Epithelial cell of prostate (primary cell): ENCODE measurements at regions not wholly inside any gene's neighbourhood (a gene's known extent, or its start where the extent isn't known, plus 50 kb on each side); places are given as distances from the start of the nearest gene placed in this dataset.
"Not testable (repeated sequence)": the region's sequence is repeated elsewhere in the genome, so short reads cannot be mapped to it uniquely, and the experiment has no call there.

Source experiments
- DNase-seq: peaks from one replicate; pipeline ENCODE4 v3.0.0-alpha.2; 2011; ENCODE audit warnings: low read depth, low spot score
- H3K27ac ChIP-seq: fragments of 450-650 bp; 2 replicates; pipeline ENCODE4 v1.5.1; 2017; ENCODE audit warnings: mild to moderate bottlenecking

DNA sequence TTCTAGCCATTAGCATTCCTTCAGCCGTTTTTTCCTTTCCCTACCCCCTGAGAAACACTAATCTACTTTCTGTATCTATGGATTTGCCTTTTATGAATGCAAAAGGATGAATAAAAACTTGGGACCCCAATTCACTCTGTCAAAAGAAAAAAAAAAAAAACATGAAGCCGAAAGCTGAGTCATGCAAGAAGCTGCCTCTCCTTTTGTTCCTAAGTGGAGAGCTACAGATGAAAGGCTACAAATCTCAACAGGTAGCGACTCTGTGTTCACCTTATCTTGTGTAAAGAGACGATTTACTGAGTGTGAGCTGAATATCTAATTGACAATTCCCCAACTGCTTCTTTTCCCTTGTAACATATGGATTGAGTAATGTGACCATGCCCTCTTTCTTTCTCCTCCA lies 1072.8 kb downstream of the UQCRFS1 start:
- no peak overlapping the region for H3K27ac ChIP-seq
- DNase-seq, result no peak

DNA sequence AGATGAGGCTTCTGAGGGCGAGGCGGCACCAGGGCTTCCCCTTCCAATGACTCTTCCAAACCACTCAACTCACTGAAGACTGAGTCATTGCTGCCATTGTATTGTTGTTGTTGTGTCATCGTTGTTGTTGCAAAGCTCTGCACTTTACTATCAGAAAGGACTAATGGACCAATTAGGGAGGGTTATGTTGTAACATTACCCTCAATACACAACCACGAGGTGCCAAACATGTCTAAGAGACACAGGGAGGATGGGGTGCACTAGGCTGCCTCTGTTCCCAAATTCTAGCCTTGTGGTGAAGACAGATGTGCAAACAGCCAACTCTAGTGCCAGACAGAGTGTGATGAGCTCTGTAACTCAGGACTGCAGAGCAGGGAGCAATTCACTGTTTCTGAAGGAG lies 1075.2 kb downstream of the UQCRFS1 start:
- H3K27ac ChIP-seq, result no peak overlapping the region
- DNase-seq, result no peak

DNA sequence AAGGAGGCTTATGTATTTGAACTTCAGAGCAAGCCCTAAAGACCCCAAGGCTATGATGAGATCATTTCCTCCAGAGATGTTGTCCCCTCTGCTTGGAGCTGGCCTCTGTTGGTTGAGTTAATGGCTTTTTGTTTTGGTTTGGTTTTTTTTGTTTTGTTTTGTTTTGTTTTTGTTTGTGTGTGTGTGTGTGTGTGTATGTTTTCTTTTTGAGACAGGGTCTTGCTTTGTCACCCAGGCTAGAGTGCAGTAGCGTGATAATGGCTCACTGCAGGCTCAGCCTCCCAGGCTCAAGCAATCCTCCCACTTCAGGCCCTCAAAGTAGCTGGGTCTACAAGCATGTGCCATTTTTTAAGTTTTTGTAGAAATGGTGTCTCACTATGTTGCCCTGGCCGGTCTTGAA lies 1076.2 kb downstream of the UQCRFS1 start:
- no peak overlapping the region for H3K27ac ChIP-seq
- DNase-seq, result no peak

DNA sequence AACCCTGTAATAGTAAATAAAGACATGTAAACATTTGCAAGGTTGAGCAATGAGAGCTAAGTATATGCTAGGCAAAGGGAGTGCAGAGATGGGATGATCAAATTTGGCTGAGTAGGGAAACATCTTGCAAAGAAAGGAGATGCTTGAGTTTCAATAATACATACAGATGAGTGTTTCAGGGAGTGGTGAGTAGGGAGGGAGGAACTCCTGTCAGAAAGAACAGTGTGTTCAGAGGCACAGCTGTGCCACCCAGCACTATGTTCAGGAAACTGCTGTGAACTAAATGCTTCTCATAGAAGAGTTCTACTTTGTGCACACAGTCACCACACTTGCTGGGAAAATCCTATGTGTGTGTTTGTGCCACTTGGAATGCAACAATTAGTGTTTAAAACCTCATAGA lies 1077.1 kb downstream of the UQCRFS1 start:
- no peak overlapping the region for H3K27ac ChIP-seq
- no peak for DNase-seq

DNA sequence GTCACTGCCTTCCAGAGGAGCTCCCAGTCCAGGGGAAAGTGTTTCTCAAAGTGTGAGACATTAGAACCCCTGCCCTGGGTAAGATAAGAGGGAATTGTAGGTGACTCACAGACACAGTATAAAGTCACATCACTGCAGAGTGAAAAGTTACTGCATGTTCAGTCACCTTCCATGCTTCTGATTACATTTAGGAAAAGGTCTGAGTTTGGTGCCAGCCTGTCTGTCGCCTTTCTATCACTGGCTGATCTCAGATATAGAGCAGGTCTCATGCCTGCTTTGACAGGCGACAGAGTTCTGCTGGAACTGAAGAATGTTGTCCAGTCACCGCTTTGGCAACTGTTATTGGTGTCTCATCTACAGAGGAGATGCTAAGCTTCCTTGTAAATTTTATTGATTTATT lies 1078.6 kb downstream of the UQCRFS1 start:
- no peak overlapping the region for H3K27ac ChIP-seq
- no peak for DNase-seq

DNA sequence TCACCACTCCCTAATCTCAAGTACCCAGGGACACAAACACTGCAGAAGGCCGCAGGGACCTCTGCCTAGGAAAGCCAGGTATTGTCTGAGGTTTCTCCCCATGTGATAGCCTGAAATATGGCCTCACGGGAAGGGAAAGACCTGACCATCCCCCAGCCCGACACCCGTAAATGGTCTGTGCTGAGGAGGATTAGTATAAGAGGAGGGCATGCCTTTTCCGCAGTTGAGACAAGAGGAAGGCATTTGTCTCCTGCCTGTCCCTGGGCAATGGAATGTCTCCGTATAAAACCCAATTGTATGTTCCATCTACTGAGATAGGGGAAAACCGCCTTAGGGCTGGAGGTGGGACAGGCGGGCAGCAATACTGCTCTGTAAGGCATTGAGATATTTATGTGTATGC lies 1082.1 kb downstream of the UQCRFS1 start:
- not testable (repeated sequence) for DNase-seq

DNA sequence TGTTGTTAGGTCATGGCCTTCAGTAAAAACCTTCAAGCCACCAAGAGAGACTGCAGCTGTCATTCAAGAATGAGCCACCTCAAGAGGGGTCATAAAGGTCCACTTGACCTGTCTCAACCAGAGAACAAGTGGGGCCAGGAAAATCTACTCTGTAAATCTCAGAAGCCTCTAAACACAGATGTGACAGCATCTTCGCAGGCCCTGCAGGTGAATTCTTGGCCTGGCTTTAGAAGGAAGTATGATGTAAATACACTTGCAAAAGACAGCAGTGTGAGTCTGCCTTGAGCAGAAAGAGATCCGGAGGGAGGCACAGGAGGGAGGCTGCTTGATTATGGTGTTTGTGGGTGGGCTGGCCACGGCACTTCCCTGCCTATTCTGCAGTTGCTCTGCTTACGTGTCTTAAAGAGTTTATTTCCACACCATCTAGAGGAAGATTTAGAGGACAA lies 1082.9 kb downstream of the UQCRFS1 start:
- no peak overlapping the region for H3K27ac ChIP-seq
- no peak for DNase-seq

More for the DNA sequence above, 1082.1 kb downstream of the UQCRFS1 start:
- not testable (repeated sequence) for H3K27ac ChIP-seq

DNA sequence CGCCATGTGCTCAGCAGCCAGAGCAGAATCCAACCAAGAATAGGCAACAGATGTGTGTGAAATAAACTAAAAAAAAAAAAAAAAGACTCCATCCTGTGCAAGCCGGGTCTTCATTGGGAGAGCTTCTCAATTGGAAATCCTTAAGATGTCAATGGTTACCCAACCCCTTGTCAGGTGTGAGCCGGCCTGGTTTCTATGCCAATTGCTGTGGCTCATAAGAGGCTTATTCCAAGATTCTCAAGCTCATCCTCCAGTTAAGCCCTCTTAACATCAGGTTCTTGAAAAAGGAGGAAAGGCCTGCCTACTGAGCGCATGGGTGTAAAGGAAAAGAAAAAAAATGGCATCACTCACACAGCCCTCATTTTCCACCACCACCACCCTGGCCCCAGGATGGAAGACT lies 1084.6 kb downstream of the UQCRFS1 start:
- DNase-seq, result no peak
- no peak overlapping the region for H3K27ac ChIP-seq

DNA sequence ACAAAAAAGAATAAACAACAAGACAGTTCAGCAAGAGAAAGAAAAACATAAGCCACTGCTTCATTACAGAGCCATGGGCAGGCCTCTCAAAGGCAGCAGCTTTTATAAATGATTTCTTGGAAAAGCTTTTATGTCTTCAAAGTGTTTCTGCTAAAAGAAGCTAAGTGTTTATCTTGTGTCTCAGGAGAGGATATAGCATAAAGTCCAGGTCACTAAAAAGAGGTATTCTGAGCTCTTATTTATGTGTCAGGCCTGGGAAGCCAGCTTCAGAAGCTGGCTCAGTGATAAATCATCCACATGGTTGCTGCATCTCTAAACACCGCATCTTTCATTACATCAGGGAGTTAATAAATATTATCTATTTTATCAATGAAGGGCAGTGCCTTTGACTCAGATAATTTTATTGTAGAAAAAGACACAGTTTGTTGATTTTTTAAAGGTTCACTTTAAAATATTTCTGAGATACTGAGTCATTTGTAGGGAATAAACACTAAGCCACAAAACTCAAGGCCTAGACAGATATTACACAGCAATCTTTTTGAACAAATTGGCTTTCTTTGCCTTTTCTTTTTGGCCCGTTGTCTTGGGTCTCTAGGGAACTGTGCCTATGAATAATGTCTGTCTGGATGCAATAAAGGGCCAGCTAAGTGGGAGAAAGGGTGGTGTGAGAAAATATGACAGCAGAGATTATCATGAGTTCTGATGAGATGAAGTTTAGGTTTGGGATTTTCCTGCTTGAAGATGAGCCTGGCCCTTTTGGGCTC lies 1086.6 kb downstream of the UQCRFS1 start:
- no peak overlapping the region for H3K27ac ChIP-seq
- DNase-seq, result no peak

DNA sequence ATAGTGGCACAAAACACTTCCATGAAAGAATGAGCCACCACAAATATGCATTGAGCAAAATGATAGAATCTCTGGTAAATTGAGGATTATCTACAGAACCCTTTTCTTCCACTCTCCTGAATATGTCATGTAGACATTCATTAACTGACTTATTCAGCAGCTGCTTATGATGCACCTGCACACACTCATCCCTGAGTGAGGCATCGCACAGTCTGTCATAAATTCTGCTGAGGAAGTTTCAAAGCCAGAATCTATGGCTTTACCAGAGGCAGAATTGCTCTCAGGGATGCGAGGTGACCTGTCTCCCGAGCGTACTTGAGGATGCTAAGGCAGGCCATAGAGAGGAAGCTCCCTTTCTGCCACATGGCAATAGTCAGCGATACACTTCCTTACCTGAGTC lies 1090.2 kb downstream of the UQCRFS1 start:
- no peak overlapping the region for H3K27ac ChIP-seq
- DNase-seq, result no peak

DNA sequence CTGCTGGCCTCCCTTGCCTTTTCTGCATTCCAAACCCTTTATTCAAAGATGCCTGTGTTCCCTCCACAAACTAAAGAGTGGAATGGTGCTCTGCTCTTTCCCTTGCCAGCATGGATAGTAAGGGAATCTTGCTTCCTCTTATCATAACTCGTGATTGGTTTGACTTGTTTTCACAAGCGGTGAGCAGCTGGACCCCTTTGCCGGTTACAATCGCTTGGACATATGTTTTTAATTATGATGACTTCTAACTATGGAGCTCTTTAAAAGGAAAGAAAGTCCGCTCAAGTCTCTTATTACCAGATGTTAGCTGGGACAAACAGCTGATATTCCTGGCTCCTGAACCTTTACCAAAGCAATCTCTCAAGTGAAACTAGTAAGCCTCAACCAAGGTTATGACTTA lies 1094.7 kb downstream of the UQCRFS1 start:
- no peak overlapping the region for H3K27ac ChIP-seq
- DNase-seq, result no peak

DNA sequence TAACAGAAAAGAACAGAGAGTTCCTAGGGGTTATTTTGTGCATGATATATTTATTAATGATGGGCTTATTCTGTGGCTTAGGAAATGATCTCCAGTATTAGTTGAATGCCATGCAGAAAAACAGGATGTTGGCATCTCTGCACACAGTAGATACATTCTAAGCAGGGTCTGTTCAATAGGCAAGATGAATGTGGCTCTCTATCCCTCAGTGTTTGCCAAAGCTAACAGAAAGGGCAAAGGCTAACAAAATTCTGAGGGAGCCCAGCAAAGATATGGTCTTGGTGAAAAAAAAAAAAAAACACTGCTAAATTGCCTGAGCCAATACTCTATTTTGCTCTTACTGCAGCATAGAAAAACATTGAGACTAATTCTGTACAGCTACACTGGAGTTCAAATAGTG lies 1095.8 kb downstream of the UQCRFS1 start:
- H3K27ac ChIP-seq, result no peak overlapping the region
- no peak for DNase-seq

DNA sequence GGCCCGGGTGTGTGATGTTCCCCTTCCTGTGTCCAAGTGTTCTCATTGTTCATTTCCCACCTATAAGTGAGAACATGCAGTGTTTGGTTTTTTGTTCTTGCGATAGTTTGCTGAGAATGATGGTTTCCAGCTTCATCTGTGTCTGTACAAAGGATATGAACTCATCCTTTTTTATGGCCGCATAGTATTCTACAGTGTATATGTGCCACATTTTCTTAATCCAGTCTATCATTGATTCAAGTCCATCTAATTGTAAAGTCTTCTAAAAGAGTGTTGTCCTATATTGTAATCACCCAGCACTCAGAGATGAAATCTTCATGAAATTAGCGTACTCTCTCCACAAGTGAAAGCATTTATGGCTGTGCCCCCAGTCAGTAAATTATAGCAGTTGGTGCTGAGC lies 1096.6 kb downstream of the UQCRFS1 start:
- not testable (repeated sequence) for H3K27ac ChIP-seq, DNase-seq

DNA sequence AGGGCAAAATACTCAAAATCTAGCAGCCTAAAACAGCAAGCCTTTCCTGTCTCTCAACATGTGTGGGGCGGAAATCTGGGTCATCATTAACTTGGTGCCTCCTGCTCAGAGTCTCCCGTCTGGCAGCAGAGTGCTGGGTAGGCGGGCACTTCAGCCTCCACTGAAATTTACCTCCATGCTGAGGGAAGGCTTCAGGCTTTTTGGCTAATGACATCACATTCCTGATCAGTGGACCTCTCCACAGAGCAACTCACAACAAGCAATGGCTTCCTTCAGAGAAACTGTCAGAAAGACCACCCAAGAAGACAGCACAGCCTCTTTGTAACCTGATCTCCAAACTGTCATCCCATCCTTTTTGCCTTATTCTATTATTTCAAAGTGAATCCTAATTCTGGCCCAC lies 1109.0 kb downstream of the UQCRFS1 start:
- no peak for DNase-seq
- H3K27ac ChIP-seq, result no peak overlapping the region

DNA sequence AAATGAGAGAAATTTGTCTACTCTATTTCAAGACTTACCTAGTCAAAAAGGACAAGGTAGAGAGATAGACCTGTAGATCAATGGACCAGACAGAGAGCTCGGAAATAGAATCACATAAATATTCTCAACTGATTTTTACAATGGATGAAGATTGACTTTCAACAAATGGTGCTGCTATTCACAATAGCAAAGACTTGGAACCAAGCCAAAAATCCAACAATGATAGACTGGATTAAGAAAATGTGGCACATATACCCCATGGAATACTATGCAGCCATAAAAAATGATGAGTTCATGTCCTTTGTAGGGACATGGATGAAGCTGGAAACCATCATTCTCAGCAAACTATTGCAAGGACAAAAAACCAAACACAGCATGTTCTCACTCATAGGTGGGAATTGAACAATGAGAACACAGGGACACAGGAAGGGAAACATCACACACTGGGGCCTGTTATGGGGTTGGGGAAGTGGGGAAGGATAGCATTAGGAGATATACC lies 1128.2 kb downstream of the UQCRFS1 start:
- not testable (repeated sequence) for DNase-seq, H3K27ac ChIP-seq

DNA sequence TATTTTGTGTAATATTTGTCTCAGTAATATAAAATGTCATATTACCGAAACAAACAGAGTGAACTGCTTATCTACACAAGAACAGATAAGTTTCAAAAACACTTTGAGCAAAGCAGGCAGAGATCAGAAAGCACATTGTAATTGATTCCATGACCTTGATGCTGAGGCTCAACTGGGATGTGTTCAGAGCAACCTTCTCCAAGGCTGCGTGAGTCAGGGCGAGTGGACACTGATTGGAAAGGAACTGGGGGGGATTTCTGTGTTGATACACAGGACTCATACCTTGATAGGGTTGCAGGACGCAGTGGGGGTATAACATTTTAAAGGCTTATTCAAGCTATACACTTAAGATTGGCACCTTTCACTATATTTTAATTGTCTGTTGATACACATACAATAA lies 1136.3 kb downstream of the UQCRFS1 start:
- no peak overlapping the region for H3K27ac ChIP-seq
- no peak for DNase-seq

DNA sequence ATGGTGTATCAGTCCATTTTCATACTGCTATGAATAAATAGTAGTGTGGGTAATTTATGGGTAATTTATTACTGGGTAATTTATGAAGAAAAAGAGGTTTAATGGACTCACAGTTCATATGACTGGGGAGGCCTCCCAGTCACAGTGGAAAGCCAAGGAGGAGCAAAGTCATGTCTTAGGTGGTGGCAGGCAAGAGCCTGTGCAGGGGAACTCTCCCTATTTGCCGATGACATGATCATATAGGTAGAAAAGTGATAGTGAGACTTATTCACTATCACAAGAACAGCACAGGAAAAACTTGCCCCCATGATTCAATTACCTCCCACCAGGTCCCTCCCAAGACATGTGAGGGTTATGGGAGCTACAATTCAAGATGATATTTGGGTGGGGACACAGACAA lies 1137.7 kb downstream of the UQCRFS1 start:
- H3K27ac ChIP-seq, result no peak overlapping the region
- DNase-seq, result no peak

DNA sequence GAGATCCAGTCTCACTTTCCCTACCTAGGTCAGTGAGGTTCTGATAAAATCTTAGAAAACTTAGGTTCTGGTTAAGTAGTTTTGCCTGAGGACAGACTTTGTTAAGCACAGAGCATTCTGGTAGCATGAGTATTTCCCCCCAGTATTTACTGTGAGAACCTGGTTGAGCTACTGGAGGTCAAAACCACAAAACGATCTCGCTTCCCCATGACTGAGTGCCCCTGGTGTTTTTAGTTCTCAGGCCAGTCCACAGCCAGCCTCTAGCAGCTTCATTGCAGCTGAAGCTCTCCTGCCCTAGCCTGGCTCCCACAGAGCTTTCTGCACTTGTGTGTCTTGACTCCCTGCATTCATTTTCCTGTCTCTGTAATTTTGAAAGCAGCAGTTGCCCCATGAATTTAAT lies 1138.2 kb downstream of the UQCRFS1 start:
- no peak overlapping the region for H3K27ac ChIP-seq
- no peak for DNase-seq

DNA sequence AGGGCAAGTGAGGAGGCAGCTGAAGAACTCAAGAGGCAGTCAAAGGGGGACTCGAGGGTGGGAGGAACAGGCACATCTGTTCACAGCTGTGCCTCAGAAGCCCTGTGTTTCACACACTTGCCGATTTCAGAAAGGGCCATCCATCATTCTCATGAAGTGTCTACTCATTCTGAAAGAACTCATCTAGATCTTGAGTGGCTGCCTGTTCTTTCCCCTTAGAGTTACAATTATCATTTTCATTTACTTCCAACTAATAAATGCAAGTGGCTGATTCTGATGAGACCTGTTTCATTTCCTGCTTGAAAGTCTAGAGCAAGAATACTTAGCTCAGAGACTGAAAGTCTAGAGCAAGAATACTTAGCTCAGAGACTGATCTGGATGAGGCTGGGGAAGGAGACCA lies 1145.1 kb downstream of the UQCRFS1 start:
- no peak for DNase-seq
- H3K27ac ChIP-seq, result no peak overlapping the region

DNA sequence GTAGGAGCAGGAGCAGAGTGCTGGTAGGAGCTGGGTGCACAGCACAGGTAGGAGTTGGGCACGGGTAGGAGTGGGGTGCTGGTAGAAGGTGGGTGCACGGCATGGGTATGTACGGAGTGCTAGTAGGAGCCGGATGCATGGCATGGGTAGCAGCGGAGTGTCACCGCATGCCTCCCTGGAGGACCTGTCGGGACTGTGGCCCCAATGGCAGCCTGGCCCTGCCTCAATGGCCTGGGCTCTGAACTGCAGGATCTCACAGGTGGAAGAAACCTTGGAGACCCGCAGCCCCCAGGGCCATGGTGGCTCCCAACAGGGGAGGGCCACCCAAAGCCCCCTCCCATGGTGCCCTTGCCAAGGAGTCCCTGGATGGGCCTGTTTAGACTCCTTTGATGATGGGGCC lies 1146.0 kb downstream of the UQCRFS1 start:
- no peak for DNase-seq

DNA sequence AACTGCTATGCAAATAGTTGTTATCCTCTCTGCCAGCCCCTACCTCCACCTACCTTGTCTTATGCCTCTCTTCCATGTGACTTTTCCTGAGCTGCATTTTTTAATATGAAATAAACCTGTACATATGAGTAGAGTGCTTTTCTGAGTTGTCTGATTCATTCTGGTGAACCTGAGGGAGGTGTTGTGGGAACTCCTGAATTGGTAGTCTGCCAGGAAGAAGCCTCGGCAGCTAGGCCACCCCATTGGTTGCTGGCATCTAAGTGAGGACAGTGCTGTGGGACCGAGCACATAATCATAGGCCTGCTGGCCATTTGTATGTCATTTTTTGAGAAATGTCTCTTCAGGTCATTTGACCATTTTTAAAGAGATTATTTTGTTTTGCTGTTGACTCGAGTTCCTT lies 1146.8 kb downstream of the UQCRFS1 start:
- H3K27ac ChIP-seq, result no peak overlapping the region
- no peak for DNase-seq

More for the DNA sequence above, 1146.0 kb downstream of the UQCRFS1 start:
- no peak overlapping the region for H3K27ac ChIP-seq

DNA sequence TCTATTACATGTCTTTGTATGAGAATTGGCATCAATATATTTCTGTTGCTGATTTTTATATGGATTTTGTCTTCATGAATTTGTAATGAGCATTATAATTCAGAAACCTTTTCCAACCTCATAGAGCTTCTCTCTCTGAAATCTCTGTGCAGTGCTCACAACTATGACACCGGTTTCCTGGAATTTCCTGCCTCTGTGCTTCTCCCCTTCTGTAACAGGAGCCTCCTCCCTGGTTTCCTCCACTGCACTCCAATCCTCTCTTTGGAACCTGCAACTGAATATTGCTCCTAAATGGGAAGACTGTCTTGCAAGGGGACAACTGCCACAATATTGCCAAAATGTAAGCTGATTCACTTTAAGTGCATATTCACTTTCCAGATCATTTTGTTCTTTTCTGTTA lies 1147.9 kb downstream of the UQCRFS1 start:
- H3K27ac ChIP-seq, result peak overlapping the region; percentile 4
- no peak for DNase-seq
